ENCODE measurements at regions not wholly inside any gene's neighbourhood (a gene's known extent, or its start where the extent isn't known, plus 50 kb on each side); places are given as distances from the start of the nearest gene placed in this dataset.

DNA sequence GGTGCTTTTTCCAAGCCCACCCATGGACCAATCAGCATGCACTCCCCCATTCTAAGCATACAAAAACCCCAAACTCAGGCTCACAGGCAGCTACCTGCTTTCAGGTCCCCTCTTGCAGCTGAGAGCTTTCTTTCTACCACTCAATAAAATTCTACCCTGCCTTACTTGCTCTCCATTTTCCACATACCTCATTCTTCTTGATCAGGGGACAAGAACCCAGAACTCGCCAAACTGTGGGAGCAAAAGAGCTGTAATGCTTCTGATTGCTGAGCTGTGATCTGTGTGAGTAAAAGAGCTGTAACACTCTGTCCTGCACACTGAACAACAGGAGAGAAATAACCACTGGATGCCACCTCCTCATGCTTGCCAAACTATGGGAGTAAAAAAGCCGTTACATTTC is 972.1 kb downstream of the SLITRK5 start:
- in situ Hi-C loops (cut with MboI; ENCODE audit: low pct_unique_long_range_greater_than_20kb in 2 of 9, low sequenced_read_pairs in 9 of 9, unreplicated experiment in 9 of 9): no loop called here
- 0 to 100% (median 93%) methylated on average over 1 to 2 of the region's 2 CpGs; no CpG with 5 or more reads in 5 of the 10 experiments for WGBS, 10 experiments
- no peak overlapping the region for H3K4me3 ChIP-seq
- H3K4me1 ChIP-seq (replicated peaks in 1 of 2): no peaks in the 10 kb centered on the region
- no peak for ATAC-seq (replicated peaks in 6 of 8)
- H3K27ac ChIP-seq: no peak overlapping the region

DNA sequence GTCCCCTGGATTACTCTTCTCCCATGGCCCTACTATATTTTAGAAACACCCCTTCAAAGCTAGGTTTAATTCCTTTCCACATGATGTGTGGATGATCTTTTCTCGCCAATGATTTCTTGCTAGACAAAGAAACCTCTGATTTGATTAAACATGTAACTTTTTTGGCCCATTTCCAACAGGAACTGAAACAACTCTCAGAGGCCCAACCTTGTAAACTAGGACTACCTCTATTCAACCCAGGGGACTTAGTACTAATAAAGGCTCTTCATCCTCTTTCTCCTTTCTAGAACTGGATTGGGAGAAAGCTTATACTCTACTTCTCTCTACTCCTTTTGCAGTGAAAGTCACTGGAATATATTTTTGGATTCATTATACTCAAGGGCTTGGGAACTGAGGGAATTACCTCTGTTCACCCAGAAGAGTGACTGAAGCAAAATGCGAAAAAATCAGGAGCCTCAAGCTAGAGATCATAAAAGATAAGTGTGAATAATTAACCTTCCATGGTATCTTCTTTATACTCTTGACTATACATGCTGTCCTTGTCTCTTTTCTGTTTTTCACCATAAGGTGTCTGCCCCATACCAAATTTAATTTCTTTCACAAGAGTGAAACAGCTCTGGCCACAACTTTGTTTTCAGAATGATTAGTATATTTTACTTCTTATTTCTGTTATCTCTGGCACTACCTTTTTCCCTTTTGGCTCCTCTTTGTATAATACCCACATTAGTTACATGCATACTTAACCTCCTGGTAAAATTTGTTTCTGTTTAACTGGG is 977.6 kb downstream of the SLITRK5 start:
- no peak for ATAC-seq (replicated peaks in 6 of 8)
- in situ Hi-C loops (cut with MboI; ENCODE audit: low pct_unique_long_range_greater_than_20kb in 2 of 9, low sequenced_read_pairs in 9 of 9, unreplicated experiment in 9 of 9): no loop called here
- WGBS, 10 experiments: 0 to 100% (median 25%) methylated on average over 1 to 2 of the region's 2 CpGs; no CpG with 5 or more reads in 1 of the 10 experiments

DNA sequence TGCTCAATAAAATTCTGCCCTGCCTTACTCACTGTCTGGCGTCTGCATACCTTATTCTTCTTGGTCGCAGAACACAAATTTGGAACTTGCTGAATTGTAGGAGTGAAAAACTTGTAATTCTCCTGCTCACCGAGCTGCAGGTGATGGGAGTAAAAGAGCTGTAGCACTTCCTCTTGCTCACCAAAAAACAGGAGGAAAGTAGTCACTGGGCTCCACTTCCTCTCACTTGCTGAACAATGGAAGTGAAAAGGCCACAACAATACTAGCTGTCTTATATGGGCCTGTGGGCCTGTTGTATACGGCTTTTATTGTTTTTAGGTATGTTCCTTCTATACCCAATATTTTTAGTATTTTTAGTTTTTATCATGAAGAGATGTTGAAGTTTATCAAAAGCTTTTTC is 978.7 kb downstream of the SLITRK5 start:
- 3 to 100% (median 90%) methylated on average over 1 to 4 of the region's 4 CpGs; no CpG with 5 or more reads in 2 of the 10 experiments for WGBS, 10 experiments
- no peaks in the 10 kb centered on the region for H3K4me1 ChIP-seq (replicated peaks in 1 of 2)
- ATAC-seq (replicated peaks in 6 of 8): no peak
- in situ Hi-C loops (cut with MboI; ENCODE audit: low pct_unique_long_range_greater_than_20kb in 2 of 9, low sequenced_read_pairs in 9 of 9, unreplicated experiment in 9 of 9): no loop called here
- no peak overlapping the region for H3K4me3 ChIP-seq
- H3K27ac ChIP-seq: no peak overlapping the region

More for the DNA sequence above, 977.6 kb downstream of the SLITRK5 start:
- Histone ChIP-seq H3K27ac (no peak overlapping the region), H3K4me3 (no peak overlapping the region), H3K4me1 (replicated peaks in 1 of 2) (no peaks in the 10 kb centered on the region)

DNA sequence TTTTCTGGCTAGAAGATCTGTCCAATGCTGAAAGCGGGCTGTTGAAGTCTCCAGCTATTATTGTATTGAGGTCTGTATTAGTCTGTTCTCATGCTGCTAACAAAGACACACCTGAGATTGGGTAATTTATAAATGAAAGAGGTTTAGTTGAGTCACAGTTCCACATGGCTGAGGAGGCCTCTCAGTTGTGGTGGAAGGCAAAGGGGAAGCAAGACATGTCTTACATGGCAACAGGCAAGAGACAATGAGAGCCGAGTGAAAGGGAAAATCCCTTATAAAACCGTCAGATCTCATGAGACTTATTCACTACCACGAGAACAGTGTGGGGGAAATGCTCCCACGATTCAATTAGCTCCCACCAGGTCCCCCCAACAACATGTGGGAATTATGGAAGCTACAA is 980.4 kb downstream of the SLITRK5 start:
- no peak overlapping the region for H3K4me3 ChIP-seq
- in situ Hi-C loops (cut with MboI; ENCODE audit: low pct_unique_long_range_greater_than_20kb in 2 of 9, low sequenced_read_pairs in 9 of 9, unreplicated experiment in 9 of 9): no loop called here
- WGBS, 10 experiments: 11 to 100% (median 77%) methylated on average over 1 to 5 of the region's 5 CpGs; no CpG with 5 or more reads in 1 of the 10 experiments
- no peak overlapping the region for H3K27ac ChIP-seq
- no peak for ATAC-seq (replicated peaks in 6 of 8)
- no peaks in the 10 kb centered on the region for H3K4me1 ChIP-seq (replicated peaks in 1 of 2)

DNA sequence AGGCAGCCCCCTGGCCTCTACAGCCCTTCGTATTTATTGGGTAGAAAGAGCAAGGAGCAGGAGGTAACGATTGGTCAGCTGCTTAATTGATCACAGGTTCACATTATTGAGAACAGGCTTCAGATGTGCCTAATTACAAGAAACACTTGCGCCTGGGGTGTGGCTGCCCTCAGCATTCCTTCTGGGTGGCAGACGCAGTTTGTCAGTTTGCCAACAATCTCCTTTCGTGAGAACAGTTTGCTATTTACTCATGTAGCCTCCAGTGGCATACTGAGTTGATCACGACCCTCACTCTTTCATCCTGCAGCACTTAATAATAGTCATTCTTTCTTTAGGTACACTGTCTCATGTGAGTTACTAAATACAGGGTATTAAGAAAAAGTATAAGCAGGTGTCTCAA is 985.6 kb downstream of the SLITRK5 start:
- no peak for ATAC-seq (replicated peaks in 6 of 8)

DNA sequence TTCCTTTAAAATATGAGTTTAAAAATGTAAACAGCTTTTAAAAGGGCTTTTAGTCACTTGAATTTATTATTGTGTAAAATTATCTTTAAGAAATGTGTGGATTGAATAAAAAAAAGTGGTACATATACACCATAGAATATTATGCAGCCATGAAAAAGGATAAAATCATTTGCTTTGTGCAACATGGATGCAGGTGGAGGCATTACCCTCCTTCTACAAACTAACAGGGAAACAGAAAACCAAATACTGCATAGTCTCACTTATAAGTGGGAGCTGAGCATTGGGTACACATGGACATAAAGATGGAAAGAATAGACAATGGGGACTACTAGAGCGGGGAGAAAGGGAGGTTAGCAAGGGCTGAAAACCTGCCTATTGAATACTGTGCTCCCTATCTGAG is 999.3 kb downstream of the SLITRK5 start:
- Histone ChIP-seq H3K4me3 (no peak overlapping the region), H3K27ac (no peak overlapping the region), H3K4me1 (replicated peaks in 1 of 2) (peaks cover 0 to 4% of the 10 kb centered on the region in 2 donors)
- 0 to 86% (median 63%) methylated on average over 1 of the region's 1 CpG; no CpG with 5 or more reads in 3 of the 10 experiments for WGBS, 10 experiments
- no peak for ATAC-seq (replicated peaks in 6 of 8)
- in situ Hi-C loops (cut with MboI; ENCODE audit: low pct_unique_long_range_greater_than_20kb in 2 of 9, low sequenced_read_pairs in 9 of 9, unreplicated experiment in 9 of 9): no loop called here

More for the DNA sequence above, 985.6 kb downstream of the SLITRK5 start:
- 0 to 93% (median 60%) methylated on average over 1 to 6 of the region's 6 CpGs; no CpG with 5 or more reads in 1 of the 10 experiments for WGBS, 10 experiments
- Histone ChIP-seq H3K4me3 (no peak overlapping the region), H3K4me1 (replicated peaks in 1 of 2) (no peaks in the 10 kb centered on the region), H3K27ac (no peak overlapping the region)
- in situ Hi-C loops (cut with MboI; ENCODE audit: low pct_unique_long_range_greater_than_20kb in 2 of 9, low sequenced_read_pairs in 9 of 9, unreplicated experiment in 9 of 9): no loop called here

DNA sequence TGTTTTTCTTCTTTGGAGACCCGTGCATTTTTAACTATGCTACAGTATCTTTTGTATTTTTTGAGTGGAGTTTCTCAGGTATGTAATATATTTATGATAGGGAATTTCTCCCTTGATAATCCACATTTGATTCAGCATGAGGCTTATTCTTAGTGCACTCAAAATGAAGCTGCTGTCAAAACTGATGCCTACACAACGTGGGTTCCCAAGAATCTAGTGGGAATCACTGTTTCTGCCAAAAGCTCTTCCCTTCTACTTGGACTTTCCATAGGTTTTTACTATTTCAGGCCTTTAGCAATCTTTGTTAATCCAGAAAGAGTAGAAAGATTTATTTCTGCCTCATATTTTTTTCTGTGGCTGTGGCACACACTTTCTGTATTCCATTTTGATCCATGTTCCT is 1003.7 kb downstream of the SLITRK5 start:
- no peak overlapping the region for H3K27ac ChIP-seq
- WGBS, 10 experiments: 0 to 100% (median 67%) methylated on average over 1 to 2 of the region's 2 CpGs; no CpG with 5 or more reads in 1 of the 10 experiments
- peak in 3 of 8 experiments; percentile 30 to 56 (median 32) for ATAC-seq (replicated peaks in 6 of 8)
- in situ Hi-C loops (cut with MboI; ENCODE audit: low pct_unique_long_range_greater_than_20kb in 2 of 9, low sequenced_read_pairs in 9 of 9, unreplicated experiment in 9 of 9): no loop called here
- H3K4me3 ChIP-seq: no peak overlapping the region
- peaks cover 0 to 10% of the 10 kb centered on the region in 2 donors for H3K4me1 ChIP-seq (replicated peaks in 1 of 2)

DNA sequence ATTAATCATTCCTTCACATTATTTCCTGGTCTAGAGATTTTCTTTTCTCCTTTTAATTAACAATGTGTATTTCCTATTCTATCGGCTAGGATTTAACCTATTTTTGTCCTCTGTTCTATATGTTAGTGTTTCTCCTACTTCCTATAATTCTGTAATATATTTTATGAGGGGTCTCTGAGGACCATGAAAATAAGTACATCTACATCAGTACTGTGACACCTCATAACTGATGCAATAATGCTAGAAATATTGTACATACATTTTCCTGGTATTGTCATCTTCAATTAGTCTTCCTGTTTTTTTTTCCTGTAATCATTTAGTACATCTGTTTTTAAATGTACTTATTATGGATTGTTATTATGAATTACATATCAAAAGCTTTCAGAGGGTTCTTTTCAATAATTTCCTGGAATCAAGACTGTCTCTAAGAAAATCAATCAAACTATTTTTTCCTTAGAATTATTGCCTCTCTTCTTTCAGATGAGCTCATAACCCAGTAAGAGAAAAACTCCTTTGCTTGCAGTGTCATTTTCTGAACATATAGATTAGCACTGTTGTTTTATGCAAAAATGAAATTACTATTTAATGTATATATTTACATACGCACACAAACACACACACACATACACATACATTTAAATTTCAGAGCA is 1004.3 kb downstream of the SLITRK5 start:
- Histone ChIP-seq H3K4me3 (no peak overlapping the region), H3K4me1 (replicated peaks in 1 of 2) (peaks cover 0 to 10% of the 10 kb centered on the region in 2 donors), H3K27ac (no peak overlapping the region)
- in situ Hi-C loops (cut with MboI; ENCODE audit: low pct_unique_long_range_greater_than_20kb in 2 of 9, low sequenced_read_pairs in 9 of 9, unreplicated experiment in 9 of 9): no loop called here
- 0 to 87% (median 75%) methylated on average over 2 of the region's 2 CpGs; no CpG with 5 or more reads in 1 of the 10 experiments for WGBS, 10 experiments
- ATAC-seq (replicated peaks in 6 of 8): peak in 5 of 8 experiments; percentile 61 to 91 (median 80)

DNA sequence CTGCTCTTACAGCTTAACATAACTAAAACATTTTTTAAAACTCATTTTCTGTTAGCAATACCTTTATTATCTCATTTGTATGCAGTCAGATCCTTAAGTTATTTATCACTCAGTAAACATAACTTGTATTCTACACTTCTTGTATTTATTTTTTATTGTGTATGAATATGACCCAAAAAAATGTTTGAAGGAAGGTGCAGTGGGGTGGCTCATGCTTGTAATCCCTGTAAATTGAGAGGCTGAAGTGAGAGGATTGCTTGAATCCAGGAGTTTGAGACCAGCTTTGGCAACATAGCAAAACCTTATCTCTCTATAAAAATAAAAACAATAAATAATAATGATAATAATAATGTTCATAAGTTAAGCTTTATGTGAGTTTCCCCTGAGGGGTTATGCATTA is 1004.8 kb downstream of the SLITRK5 start:
- Histone ChIP-seq H3K4me3 (no peak overlapping the region), H3K27ac (no peak overlapping the region), H3K4me1 (replicated peaks in 1 of 2) (peaks cover 0 to 10% of the 10 kb centered on the region in 2 donors)
- in situ Hi-C loops (cut with MboI; ENCODE audit: low pct_unique_long_range_greater_than_20kb in 2 of 9, low sequenced_read_pairs in 9 of 9, unreplicated experiment in 9 of 9): no loop called here
- no peak for ATAC-seq (replicated peaks in 6 of 8)

DNA sequence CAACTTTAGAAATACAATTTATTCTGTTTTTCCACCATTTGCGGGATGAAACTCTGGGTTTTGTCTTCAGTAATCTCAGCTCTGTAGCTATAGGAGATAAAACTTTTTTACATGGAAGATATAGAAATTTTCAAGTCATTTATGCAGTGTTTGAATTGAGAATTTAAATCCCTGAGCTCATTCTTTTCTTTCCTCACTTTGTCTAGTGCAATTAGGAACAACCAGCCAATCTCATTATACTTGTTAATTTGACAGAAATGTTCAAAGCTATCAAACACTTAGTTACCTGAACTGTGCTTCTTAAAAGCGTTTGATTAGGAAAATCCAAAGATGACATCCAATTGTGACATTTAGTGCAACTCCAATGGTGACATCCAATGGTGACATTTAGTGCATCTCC is 1014.3 kb downstream of the SLITRK5 start:
- ATAC-seq (replicated peaks in 6 of 8): no peak
- no peak overlapping the region for H3K4me3 ChIP-seq
- peaks cover 0 to 5% of the 10 kb centered on the region in 2 donors for H3K4me1 ChIP-seq (replicated peaks in 1 of 2)
- H3K27ac ChIP-seq: no peak overlapping the region
- 4 to 100% (median 77%) methylated on average over 1 to 2 of the region's 2 CpGs for WGBS, 10 experiments
- in situ Hi-C loops (cut with MboI; ENCODE audit: low pct_unique_long_range_greater_than_20kb in 2 of 9, low sequenced_read_pairs in 9 of 9, unreplicated experiment in 9 of 9): no loop called here

DNA sequence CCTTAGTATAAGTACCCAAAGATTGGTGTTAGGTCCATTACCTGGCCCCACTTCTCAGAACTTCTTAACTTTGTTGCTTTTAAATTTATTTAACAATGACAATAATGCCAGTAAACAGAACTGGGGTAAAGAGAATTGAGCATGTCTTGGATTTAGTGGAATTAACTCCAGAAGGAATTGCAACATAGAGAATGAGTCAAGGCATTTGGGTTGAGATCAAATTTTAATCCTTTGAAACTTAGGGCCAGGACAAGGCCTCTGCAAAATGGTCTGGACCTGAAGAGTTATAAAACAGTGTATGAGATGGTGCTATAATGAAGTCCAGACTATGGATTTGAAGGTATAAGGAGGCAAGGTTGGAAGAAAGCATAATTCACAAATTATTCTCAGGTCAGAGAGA is 1030.4 kb downstream of the SLITRK5 start:
- in situ Hi-C loops (cut with MboI; ENCODE audit: low pct_unique_long_range_greater_than_20kb in 2 of 9, low sequenced_read_pairs in 9 of 9, unreplicated experiment in 9 of 9): no loop called here

DNA sequence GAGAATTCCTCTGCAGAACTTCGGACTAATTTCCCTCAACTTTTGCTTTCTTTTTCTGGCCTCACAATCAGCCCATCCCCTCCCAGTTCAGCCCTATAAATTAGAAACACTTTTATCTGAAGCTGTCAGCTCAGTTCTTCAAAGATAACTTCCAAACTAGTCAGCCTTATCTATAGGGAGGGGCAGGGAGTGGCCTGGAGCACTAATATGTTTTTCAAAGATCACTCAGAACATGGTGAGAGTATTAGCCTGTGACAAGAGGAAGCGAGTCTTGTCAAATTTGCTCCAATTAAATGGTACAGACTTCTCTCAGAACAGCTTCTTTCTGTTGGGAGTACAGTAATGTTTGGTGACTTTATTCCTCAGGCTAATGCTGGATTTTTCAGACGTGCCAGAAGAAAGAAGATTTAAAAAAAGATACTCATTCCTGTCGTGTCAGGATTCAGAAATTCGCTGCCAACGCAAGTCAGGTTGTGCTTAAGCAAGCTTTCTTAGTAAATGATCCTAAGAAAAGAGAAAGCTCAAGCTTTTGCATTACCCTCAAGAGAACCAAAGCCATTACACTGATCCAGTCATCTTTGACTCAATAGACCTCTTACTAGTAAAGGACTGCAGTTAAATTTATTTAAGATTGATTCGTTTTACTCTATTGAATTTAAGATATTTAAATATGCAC is 1033.6 kb downstream of the SLITRK5 start:
- H3K27ac ChIP-seq: no peak overlapping the region

More for the DNA sequence above, 1030.4 kb downstream of the SLITRK5 start:
- no peak overlapping the region for H3K4me3 ChIP-seq
- no peaks in the 10 kb centered on the region for H3K4me1 ChIP-seq (replicated peaks in 1 of 2)
- ATAC-seq (replicated peaks in 6 of 8): no peak
- H3K27ac ChIP-seq: no peak overlapping the region

DNA sequence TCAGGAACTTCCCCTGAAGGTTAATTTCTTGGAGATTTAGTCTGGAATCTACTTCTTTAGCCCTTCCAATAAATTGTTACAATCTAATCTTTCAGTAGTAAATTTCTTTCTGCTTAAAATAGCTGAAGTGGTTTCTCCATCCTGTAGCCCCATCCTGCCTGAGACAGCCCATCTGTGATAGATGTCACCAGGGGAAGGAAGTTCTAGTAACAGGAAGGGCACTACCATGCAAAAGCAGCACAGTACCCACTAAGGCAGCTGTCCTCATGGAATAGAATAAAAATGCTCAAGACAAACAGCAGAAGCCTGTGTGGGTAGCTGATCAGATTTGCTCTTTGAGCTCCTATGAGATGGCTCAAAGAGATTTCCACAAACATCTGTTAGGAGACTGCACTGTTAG is 1036.5 kb downstream of the SLITRK5 start:
- no peak overlapping the region for H3K27ac ChIP-seq
- H3K4me1 ChIP-seq (replicated peaks in 1 of 2): no peaks in the 10 kb centered on the region
- in situ Hi-C loops (cut with MboI; ENCODE audit: low pct_unique_long_range_greater_than_20kb in 2 of 9, low sequenced_read_pairs in 9 of 9, unreplicated experiment in 9 of 9): no loop called here
- H3K4me3 ChIP-seq: no peak overlapping the region
- peak in 1 of 8 experiments; percentile 36 for ATAC-seq (replicated peaks in 6 of 8)

More for the DNA sequence above, 1033.6 kb downstream of the SLITRK5 start:
- Histone ChIP-seq H3K4me3 (no peak overlapping the region), H3K4me1 (replicated peaks in 1 of 2) (no peaks in the 10 kb centered on the region)
- in situ Hi-C loops (cut with MboI; ENCODE audit: low pct_unique_long_range_greater_than_20kb in 2 of 9, low sequenced_read_pairs in 9 of 9, unreplicated experiment in 9 of 9): no loop called here
- ATAC-seq (replicated peaks in 6 of 8): no peak
- 0 to 97% (median 79%) methylated on average over 2 to 7 of the region's 7 CpGs; no CpG with 5 or more reads in 1 of the 10 experiments for WGBS, 10 experiments
